ENCODE measurements at regions not wholly inside any gene's neighbourhood (a gene's known extent, or its start where the extent isn't known, plus 50 kb on each side); places are given as distances from the start of the nearest gene placed in this dataset.

GRCh38 chr4:30881985-30882384 lies 161.8 kb downstream of the PCDH7 start:
- TF ChIP-seq CTCF (conservative IDR thresholded peaks at IDR 0.05; ENCODE audit: low read depth, low read length) (no peak), EZH2phosphoT487 (IDR thresholded peaks at IDR 0.05; ENCODE audit: borderline replicate concordance, low read length) (no peak)
